ENCODE measurements at regions not wholly inside any gene's neighbourhood (a gene's known extent, or its start where the extent isn't known, plus 50 kb on each side); places are given as distances from the start of the nearest gene placed in this dataset.

DNA sequence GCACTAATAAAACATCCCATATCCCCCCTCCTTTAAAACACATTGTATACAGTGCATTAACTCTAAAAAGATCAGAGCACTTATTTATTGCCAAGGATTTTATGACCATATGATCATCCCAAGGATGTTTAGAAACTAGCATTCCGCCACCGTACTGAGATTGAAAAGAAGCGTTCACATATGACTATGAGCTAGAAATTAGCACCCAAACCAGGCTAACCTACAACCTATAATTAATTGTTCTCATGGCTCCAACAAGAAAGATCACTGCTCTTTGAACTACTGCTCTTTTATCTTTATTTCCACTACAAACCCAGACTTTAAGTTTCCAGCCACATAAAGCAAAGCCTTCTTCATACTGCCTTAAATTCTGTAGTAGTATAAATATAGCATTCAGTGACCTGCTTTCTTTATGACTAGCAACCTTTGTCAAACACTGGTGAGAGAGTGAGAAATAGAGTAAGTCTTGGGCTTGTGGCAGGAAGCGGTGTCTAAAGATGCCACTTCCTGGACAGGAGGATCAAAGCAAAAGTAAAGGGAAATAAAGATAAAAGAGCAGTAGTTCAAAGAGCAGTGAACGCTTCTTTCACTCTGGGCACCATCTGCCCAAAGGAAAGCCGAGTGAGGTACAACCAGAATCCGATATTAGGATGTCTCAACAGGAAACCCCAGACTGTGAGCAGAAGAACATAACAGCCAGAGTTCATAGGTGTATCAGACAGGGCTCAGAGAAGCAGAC lies 151.1 kb upstream of the ERCC6L2 start (continued):
- TF ChIP-seq, protein P1, sequence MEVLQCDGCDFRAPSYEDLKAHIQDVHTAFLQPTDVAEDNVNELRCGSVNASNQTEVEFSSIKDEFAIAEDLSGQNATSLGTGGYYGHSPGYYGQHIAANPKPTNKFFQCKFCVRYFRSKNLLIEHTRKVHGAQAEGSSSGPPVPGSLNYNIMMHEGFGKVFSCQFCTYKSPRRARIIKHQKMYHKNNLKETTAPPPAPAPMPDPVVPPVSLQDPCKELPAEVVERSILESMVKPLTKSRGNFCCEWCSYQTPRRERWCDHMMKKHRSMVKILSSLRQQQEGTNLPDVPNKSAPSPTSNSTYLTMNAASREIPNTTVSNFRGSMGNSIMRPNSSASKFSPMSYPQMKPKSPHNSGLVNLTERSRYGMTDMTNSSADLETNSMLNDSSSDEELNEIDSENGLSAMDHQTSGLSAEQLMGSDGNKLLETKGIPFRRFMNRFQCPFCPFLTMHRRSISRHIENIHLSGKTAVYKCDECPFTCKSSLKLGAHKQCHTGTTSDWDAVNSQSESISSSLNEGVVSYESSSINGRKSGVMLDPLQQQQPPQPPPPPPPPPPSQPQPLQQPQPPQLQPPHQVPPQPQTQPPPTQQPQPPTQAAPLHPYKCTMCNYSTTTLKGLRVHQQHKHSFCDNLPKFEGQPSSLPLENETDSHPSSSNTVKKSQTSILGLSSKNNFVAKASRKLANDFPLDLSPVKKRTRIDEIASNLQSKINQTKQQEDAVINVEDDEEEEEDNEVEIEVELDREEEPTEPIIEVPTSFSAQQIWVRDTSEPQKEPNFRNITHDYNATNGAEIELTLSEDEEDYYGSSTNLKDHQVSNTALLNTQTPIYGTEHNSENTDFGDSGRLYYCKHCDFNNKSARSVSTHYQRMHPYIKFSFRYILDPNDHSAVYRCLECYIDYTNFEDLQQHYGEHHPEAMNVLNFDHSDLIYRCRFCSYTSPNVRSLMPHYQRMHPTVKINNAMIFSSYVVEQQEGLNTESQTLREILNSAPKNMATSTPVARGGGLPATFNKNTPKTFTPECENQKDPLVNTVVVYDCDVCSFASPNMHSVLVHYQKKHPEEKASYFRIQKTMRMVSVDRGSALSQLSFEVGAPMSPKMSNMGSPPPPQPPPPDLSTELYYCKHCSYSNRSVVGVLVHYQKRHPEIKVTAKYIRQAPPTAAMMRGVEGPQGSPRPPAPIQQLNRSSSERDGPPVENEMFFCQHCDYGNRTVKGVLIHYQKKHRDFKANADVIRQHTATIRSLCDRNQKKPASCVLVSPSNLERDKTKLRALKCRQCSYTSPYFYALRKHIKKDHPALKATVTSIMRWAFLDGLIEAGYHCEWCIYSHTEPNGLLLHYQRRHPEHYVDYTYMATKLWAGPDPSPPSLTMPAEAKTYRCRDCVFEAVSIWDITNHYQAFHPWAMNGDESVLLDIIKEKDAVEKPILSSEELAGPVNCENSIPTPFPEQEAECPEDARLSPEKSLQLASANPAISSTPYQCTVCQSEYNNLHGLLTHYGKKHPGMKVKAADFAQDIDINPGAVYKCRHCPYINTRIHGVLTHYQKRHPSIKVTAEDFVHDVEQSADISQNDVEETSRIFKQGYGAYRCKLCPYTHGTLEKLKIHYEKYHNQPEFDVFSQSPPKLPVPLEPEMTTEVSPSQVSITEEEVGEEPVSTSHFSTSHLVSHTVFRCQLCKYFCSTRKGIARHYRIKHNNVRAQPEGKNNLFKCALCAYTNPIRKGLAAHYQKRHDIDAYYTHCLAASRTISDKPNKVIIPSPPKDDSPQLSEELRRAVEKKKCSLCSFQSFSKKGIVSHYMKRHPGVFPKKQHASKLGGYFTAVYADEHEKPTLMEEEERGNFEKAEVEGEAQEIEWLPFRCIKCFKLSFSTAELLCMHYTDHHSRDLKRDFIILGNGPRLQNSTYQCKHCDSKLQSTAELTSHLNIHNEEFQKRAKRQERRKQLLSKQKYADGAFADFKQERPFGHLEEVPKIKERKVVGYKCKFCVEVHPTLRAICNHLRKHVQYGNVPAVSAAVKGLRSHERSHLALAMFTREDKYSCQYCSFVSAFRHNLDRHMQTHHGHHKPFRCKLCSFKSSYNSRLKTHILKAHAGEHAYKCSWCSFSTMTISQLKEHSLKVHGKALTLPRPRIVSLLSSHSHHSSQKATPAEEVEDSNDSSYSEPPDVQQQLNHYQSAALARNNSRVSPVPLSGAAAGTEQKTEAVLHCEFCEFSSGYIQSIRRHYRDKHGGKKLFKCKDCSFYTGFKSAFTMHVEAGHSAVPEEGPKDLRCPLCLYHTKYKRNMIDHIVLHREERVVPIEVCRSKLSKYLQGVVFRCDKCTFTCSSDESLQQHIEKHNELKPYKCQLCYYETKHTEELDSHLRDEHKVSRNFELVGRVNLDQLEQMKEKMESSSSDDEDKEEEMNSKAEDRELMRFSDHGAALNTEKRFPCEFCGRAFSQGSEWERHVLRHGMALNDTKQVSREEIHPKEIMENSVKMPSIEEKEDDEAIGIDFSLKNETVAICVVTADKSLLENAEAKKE (CRISPR knock-in tag; IDR thresholded peaks at IDR 0.05), result no peak
- TF ChIP-seq, protein P2, sequence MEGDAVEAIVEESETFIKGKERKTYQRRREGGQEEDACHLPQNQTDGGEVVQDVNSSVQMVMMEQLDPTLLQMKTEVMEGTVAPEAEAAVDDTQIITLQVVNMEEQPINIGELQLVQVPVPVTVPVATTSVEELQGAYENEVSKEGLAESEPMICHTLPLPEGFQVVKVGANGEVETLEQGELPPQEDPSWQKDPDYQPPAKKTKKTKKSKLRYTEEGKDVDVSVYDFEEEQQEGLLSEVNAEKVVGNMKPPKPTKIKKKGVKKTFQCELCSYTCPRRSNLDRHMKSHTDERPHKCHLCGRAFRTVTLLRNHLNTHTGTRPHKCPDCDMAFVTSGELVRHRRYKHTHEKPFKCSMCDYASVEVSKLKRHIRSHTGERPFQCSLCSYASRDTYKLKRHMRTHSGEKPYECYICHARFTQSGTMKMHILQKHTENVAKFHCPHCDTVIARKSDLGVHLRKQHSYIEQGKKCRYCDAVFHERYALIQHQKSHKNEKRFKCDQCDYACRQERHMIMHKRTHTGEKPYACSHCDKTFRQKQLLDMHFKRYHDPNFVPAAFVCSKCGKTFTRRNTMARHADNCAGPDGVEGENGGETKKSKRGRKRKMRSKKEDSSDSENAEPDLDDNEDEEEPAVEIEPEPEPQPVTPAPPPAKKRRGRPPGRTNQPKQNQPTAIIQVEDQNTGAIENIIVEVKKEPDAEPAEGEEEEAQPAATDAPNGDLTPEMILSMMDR (conservative IDR thresholded peaks at IDR 0.05; ENCODE audit: low read depth in 2 of 2), result no peak

DNA sequence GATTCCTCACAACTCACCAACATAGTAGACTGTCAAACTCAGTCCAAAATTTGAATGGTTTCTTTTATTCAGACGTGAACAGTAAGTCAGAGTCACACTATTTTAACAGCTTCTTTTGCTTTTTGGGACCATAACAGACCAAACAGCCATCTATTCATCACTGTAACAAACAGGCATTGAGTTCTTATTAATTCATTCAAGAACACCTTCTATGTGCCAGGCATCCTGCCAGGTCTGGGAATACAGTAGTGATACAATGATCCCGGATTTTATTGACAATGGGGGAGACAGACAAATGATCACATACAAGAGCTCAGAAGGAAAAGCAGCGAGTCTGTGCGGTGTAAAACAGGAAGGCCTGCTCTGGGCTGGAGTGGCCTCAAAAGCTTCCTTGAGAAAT lies 153.3 kb upstream of the ERCC6L2 start:
- Mint-ChIP-seq H3K4me3 (no peak overlapping the region), H3K36me3 (ENCODE audit: low read depth) (no peaks in the 10 kb centered on the region), H3K4me1 (no peaks in the 10 kb centered on the region), H3K27me3 (ENCODE audit: insufficient read depth, low read depth, poor library complexity) (no peaks in the 10 kb centered on the region), H3K9me3 (peaks cover 3% of the 10 kb centered on the region; the same call in 1 of the 3 replicates), H3K27ac (no peak overlapping the region)
- no peaks in the 10 kb centered on the region for H3K4me1 ChIP-seq (ENCODE audit: insufficient read depth)
- no peak overlapping the region for H3K27ac ChIP-seq (ENCODE audit: low read depth)
- no peak overlapping the region for H2AFZ ChIP-seq
- no peak for DNase-seq (ENCODE audit: low spot score)
- H3K9me2 ChIP-seq (ENCODE audit: insufficient read depth), result no peaks in the 10 kb centered on the region
- no peak overlapping the region for H3K4me2 ChIP-seq
- no peak overlapping the region for H3K4me3 ChIP-seq
- no peaks in the 10 kb centered on the region for H4K20me1 ChIP-seq (replicated peaks; ENCODE audit: insufficient read depth)
- H3K79me2 ChIP-seq (replicated peaks; ENCODE audit: insufficient read depth), result no peaks in the 10 kb centered on the region
- no peak for ATAC-seq
- no peaks in the 10 kb centered on the region for H3K36me3 ChIP-seq (ENCODE audit: insufficient read depth)
- H3K27me3 ChIP-seq (ENCODE audit: insufficient read depth), result no peaks in the 10 kb centered on the region
- H3F3A ChIP-seq (replicated peaks; ENCODE audit: low read depth), result no peaks in the 10 kb centered on the region
- no peak for TF ChIP-seq NANOG (IDR thresholded peaks at IDR 0.05; ENCODE audit: borderline replicate concordance)
- TF ChIP-seq POLR2AphosphoS5 (IDR thresholded peaks at IDR 0.05; ENCODE audit: low read depth), result no peak
- TF ChIP-seq, protein P3, sequence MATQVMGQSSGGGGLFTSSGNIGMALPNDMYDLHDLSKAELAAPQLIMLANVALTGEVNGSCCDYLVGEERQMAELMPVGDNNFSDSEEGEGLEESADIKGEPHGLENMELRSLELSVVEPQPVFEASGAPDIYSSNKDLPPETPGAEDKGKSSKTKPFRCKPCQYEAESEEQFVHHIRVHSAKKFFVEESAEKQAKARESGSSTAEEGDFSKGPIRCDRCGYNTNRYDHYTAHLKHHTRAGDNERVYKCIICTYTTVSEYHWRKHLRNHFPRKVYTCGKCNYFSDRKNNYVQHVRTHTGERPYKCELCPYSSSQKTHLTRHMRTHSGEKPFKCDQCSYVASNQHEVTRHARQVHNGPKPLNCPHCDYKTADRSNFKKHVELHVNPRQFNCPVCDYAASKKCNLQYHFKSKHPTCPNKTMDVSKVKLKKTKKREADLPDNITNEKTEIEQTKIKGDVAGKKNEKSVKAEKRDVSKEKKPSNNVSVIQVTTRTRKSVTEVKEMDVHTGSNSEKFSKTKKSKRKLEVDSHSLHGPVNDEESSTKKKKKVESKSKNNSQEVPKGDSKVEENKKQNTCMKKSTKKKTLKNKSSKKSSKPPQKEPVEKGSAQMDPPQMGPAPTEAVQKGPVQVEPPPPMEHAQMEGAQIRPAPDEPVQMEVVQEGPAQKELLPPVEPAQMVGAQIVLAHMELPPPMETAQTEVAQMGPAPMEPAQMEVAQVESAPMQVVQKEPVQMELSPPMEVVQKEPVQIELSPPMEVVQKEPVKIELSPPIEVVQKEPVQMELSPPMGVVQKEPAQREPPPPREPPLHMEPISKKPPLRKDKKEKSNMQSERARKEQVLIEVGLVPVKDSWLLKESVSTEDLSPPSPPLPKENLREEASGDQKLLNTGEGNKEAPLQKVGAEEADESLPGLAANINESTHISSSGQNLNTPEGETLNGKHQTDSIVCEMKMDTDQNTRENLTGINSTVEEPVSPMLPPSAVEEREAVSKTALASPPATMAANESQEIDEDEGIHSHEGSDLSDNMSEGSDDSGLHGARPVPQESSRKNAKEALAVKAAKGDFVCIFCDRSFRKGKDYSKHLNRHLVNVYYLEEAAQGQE (IDR thresholded peaks at IDR 0.05; ENCODE audit: unreplicated experiment), result no peak
- TF ChIP-seq ZNF114 (CRISPR knock-in tag; IDR thresholded peaks at IDR 0.05), result no peak
- TF ChIP-seq ZNF331 (CRISPR knock-in tag; IDR thresholded peaks at IDR 0.05; ENCODE audit: low read depth), result no peak
- TF ChIP-seq, protein P4, sequence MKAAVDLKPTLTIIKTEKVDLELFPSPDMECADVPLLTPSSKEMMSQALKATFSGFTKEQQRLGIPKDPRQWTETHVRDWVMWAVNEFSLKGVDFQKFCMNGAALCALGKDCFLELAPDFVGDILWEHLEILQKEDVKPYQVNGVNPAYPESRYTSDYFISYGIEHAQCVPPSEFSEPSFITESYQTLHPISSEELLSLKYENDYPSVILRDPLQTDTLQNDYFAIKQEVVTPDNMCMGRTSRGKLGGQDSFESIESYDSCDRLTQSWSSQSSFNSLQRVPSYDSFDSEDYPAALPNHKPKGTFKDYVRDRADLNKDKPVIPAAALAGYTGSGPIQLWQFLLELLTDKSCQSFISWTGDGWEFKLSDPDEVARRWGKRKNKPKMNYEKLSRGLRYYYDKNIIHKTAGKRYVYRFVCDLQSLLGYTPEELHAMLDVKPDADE (IDR thresholded peaks at IDR 0.05), result no peak

Data from GM23338 (cell line).